ENCODE measurements at regions not wholly inside any gene's neighbourhood (a gene's known extent, or its start where the extent isn't known, plus 50 kb on each side); places are given as distances from the start of the nearest gene placed in this dataset.

GRCh38 chr5:26003966-26004365, 1034.4 kb downstream of the CDH9 start:
- no peak for ATAC-seq

GRCh38 chr5:25995209-25995608, 1043.2 kb downstream of the CDH9 start:
- no peak for TF ChIP-seq POLR2A (IDR thresholded peaks at IDR 0.05)
- no peak for TF ChIP-seq CTCF (IDR thresholded peaks at IDR 0.05)
- TF ChIP-seq EP300 (IDR thresholded peaks at IDR 0.05), result no peak
- TF ChIP-seq POLR2AphosphoS5 (IDR thresholded peaks at IDR 0.05), result no peak
- WGBS, 2 donors (ENCODE audit: low coverage in 1 of 2), result 75 to 79% methylated on average over 2 of the region's 2 CpGs
- ATAC-seq, result no peak
- no peaks in the 10 kb centered on the region for H3K36me3 ChIP-seq
- no peaks in the 10 kb centered on the region for H3K4me1 ChIP-seq
- no peaks in the 10 kb centered on the region for H3K9me3 ChIP-seq
- no peak overlapping the region for H3K27ac ChIP-seq
- no peak overlapping the region for H3K4me3 ChIP-seq
- no peaks in the 10 kb centered on the region for H3K27me3 ChIP-seq

More at GRCh38 chr5:26003966-26004365, 1034.4 kb downstream of the CDH9 start:
- Histone ChIP-seq H3K4me1 (no peaks in the 10 kb centered on the region), H3K9me3 (no peaks in the 10 kb centered on the region), H3K4me3 (no peak overlapping the region), H3K36me3 (no peaks in the 10 kb centered on the region), H3K27ac (no peak overlapping the region), H3K27me3 (no peaks in the 10 kb centered on the region)
- 41 to 49% methylated on average over 3 of the region's 3 CpGs for WGBS, 2 donors (ENCODE audit: low coverage in 1 of 2)
- TF ChIP-seq POLR2A (IDR thresholded peaks at IDR 0.05), result no peak
- TF ChIP-seq CTCF (IDR thresholded peaks at IDR 0.05), result no peak
- no peak for TF ChIP-seq EP300 (IDR thresholded peaks at IDR 0.05)
- no peak for TF ChIP-seq POLR2AphosphoS5 (IDR thresholded peaks at IDR 0.05)

GRCh38 chr5:25993701-25994100, 1044.7 kb downstream of the CDH9 start:
- no peak overlapping the region for H3K27ac ChIP-seq
- H3K27me3 ChIP-seq, result no peaks in the 10 kb centered on the region
- H3K9me3 ChIP-seq, result no peaks in the 10 kb centered on the region
- WGBS, 2 donors (ENCODE audit: low coverage in 1 of 2), result 61 to 79% methylated on average over 3 of the region's 3 CpGs
- no peaks in the 10 kb centered on the region for H3K36me3 ChIP-seq
- no peak for ATAC-seq
- H3K4me1 ChIP-seq, result no peaks in the 10 kb centered on the region
- H3K4me3 ChIP-seq, result no peak overlapping the region
- TF ChIP-seq CTCF (IDR thresholded peaks at IDR 0.05) (no peak), POLR2AphosphoS5 (IDR thresholded peaks at IDR 0.05) (no peak), POLR2A (IDR thresholded peaks at IDR 0.05) (no peak), EP300 (IDR thresholded peaks at IDR 0.05) (no peak)

GRCh38 chr5:25991639-25992038, 1046.7 kb downstream of the CDH9 start:
- Histone ChIP-seq H3K27me3 (no peaks in the 10 kb centered on the region), H3K9me3 (no peaks in the 10 kb centered on the region), H3K4me1 (no peaks in the 10 kb centered on the region), H3K27ac (no peak overlapping the region), H3K4me3 (no peak overlapping the region), H3K36me3 (no peaks in the 10 kb centered on the region)
- WGBS, 2 donors (ENCODE audit: low coverage in 1 of 2), result 98 to 100% methylated on average over 5 to 18 of the region's 18 CpGs
- TF ChIP-seq CTCF (IDR thresholded peaks at IDR 0.05) (no peak), EP300 (IDR thresholded peaks at IDR 0.05) (no peak), POLR2A (IDR thresholded peaks at IDR 0.05) (no peak), POLR2AphosphoS5 (IDR thresholded peaks at IDR 0.05) (no peak)
- ATAC-seq, result no peak

GRCh38 chr5:25990771-25991170, 1047.6 kb downstream of the CDH9 start:
- no peak overlapping the region for H3K4me3 ChIP-seq
- H3K4me1 ChIP-seq, result no peaks in the 10 kb centered on the region
- no peak overlapping the region for H3K27ac ChIP-seq
- H3K9me3 ChIP-seq, result no peaks in the 10 kb centered on the region
- H3K27me3 ChIP-seq, result no peaks in the 10 kb centered on the region
- 80 to 92% methylated on average over 1 of the region's 1 CpG for WGBS, 2 donors (ENCODE audit: low coverage in 1 of 2)
- H3K36me3 ChIP-seq, result no peaks in the 10 kb centered on the region
- ATAC-seq, result no peak
- no peak for TF ChIP-seq POLR2AphosphoS5 (IDR thresholded peaks at IDR 0.05)
- TF ChIP-seq POLR2A (IDR thresholded peaks at IDR 0.05), result no peak
- TF ChIP-seq CTCF (IDR thresholded peaks at IDR 0.05), result no peak
- TF ChIP-seq EP300 (IDR thresholded peaks at IDR 0.05), result no peak

Data from gastroesophageal sphincter (tissue), 4 donors.